DND-41 (cell line): ENCODE measurements at regions not wholly inside any gene's neighbourhood (a gene's known extent, or its start where the extent isn't known, plus 50 kb on each side); places are given as distances from the start of the nearest gene placed in this dataset.

Experiments
- EZH2 ChIP-seq: IDR thresholded peaks from 3 replicates; pipeline ENCODE4 v1.6.1; 2012; ENCODE audit warnings: borderline replicate concordance, low read depth, mild to moderate bottlenecking, moderate library complexity, low read length, inconsistent platforms; ENCODE audit not compliant: severe bottlenecking
- TF ChIP-seq, protein P1 (sequence below): IDR thresholded peaks from 2 replicates; pipeline ENCODE4 v1.5.1; 2012; ENCODE audit warnings: borderline replicate concordance, low read length, moderate library complexity, mild to moderate bottlenecking; ENCODE audit not compliant: poor library complexity, severe bottlenecking; ENCODE audit errors: extremely low read depth

DNA sequence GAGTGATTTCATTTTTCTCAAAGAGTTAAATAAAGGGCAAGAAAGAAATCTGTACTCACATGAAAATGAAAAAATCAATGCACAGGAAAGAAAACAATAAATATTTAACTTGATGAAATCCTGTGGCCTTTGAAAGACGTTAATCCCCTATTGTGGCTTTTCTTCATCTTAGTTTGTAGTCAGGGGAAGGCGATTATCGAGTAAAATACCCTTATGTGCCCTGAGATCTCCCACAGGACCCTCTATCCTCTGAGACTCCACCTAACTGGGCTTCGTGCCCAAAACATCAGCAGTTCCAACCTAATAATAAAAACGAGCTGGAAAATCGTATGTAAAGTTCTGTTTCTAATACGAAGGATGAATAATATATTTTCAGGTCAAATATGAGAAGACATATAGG, 208.2 kb upstream of the ZC3H12C start:
- TF ChIP-seq, protein P1, sequence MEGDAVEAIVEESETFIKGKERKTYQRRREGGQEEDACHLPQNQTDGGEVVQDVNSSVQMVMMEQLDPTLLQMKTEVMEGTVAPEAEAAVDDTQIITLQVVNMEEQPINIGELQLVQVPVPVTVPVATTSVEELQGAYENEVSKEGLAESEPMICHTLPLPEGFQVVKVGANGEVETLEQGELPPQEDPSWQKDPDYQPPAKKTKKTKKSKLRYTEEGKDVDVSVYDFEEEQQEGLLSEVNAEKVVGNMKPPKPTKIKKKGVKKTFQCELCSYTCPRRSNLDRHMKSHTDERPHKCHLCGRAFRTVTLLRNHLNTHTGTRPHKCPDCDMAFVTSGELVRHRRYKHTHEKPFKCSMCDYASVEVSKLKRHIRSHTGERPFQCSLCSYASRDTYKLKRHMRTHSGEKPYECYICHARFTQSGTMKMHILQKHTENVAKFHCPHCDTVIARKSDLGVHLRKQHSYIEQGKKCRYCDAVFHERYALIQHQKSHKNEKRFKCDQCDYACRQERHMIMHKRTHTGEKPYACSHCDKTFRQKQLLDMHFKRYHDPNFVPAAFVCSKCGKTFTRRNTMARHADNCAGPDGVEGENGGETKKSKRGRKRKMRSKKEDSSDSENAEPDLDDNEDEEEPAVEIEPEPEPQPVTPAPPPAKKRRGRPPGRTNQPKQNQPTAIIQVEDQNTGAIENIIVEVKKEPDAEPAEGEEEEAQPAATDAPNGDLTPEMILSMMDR = no peak
- no peak for TF ChIP-seq EZH2
